IMR-90 (cell line): ENCODE measurements at regions not wholly inside any gene's neighbourhood (a gene's known extent, or its start where the extent isn't known, plus 50 kb on each side); places are given as distances from the start of the nearest gene placed in this dataset.

ENCODE experiments used
- ATAC-seq: fragments of 200-7000 bp; cut with Tn5 transposase; 2 replicates; pipeline ENCODE4 v1.9.1; 2020; ENCODE audit warnings: low read depth, mild to moderate bottlenecking, moderate library complexity
- BruUV-seq: library from RNA; stranded (reverse); fragments of 400-500 nt; replicated peaks from 2 replicates; lab custom pipeline; 2021; lab: Mats Ljungman, UMichigan
- CTCF ChIA-PET: fragments of 300-600 bp; formaldehyde crosslinking; extraction: SDS; loops from one replicate; lab custom pipeline; 2021; ENCODE audit warnings: antibody characterized with exemption; lab: Yijun Ruan, JAX
- POLR2A ChIA-PET: fragments of 300-600 bp; sonication (Branson Sonifier 250); formaldehyde crosslinking; loops from one replicate; lab custom pipeline; 2022; ENCODE audit warnings: antibody characterized with exemption; ENCODE audit not compliant: unreplicated experiment; lab: Charles Lee
- DNase-seq: peaks from one replicate; pipeline ENCODE4 v3.0.0; 2013
- H2AFZ ChIP-seq: replicated peaks from 2 replicates; pipeline ENCODE3; 2013; ENCODE audit warnings: low read length, mild to moderate bottlenecking; ENCODE audit not compliant: poor library complexity
- H2AK5ac ChIP-seq: 2 replicates; pipeline ENCODE4 v1.6.1; 2013; ENCODE audit warnings: low read depth, low read length, inconsistent platforms
- H2AK9ac ChIP-seq: replicated peaks from 2 replicates; pipeline ENCODE3; 2013; ENCODE audit warnings: mild to moderate bottlenecking, low read depth, low read length, moderate library complexity; ENCODE audit not compliant: poor library complexity
- H2BK120ac ChIP-seq: 2 replicates; pipeline ENCODE4 v1.6.1; 2013; ENCODE audit warnings: low read depth, low read length, inconsistent platforms
- H2BK15ac ChIP-seq: 3 replicates; pipeline ENCODE4 v1.6.1; 2013; ENCODE audit warnings: low read depth, low read length, inconsistent platforms
- H2BK20ac ChIP-seq: 2 replicates; pipeline ENCODE4 v1.6.1; 2013; ENCODE audit warnings: low read depth, mild to moderate bottlenecking, inconsistent platforms, low read length, moderate library complexity
- H2BK5ac ChIP-seq: 2 replicates; pipeline ENCODE4 v1.6.1; 2013; ENCODE audit warnings: mild to moderate bottlenecking, low read depth, low read length, inconsistent platforms; ENCODE audit not compliant: poor library complexity, severe bottlenecking
- H3K14ac ChIP-seq: replicated peaks from 2 replicates; pipeline ENCODE4 v1.6.1; 2013; ENCODE audit warnings: low read depth, low read length, inconsistent platforms
- H3K18ac ChIP-seq: 2 replicates; pipeline ENCODE4 v1.6.1; 2013; ENCODE audit warnings: low read depth, low read length, control low read depth
- H3K23ac ChIP-seq: 2 replicates; pipeline ENCODE4 v1.6.1; 2013; ENCODE audit warnings: low read depth, low read length, inconsistent platforms
- H3K27ac ChIP-seq: 2 replicates; pipeline ENCODE4 v1.5.1; 2013; ENCODE audit warnings: mild to moderate bottlenecking, control low read depth, low read length; ENCODE audit not compliant: insufficient read depth
- H3K27me3 ChIP-seq: 2 replicates; pipeline ENCODE4 v1.6.1; 2013; ENCODE audit warnings: low read length; ENCODE audit not compliant: control insufficient read depth, insufficient read depth
- H3K36me3 ChIP-seq: 2 replicates; pipeline ENCODE4 v1.6.1; 2013; ENCODE audit warnings: low read length, mixed read lengths; ENCODE audit not compliant: control insufficient read depth, insufficient read depth
- H3K4ac ChIP-seq: 2 replicates; pipeline ENCODE4 v1.6.1; 2013; ENCODE audit warnings: low read depth, low read length, inconsistent platforms
- H3K4me1 ChIP-seq: 2 replicates; pipeline ENCODE4 v1.6.1; 2013; ENCODE audit warnings: low read length, mixed read lengths; ENCODE audit not compliant: control insufficient read depth, insufficient read depth
- H3K4me2 ChIP-seq: 2 replicates; pipeline ENCODE4 v1.6.1; 2013; ENCODE audit warnings: low read depth, mild to moderate bottlenecking, control low read depth, low read length, moderate library complexity
- H3K4me3 ChIP-seq: 2 replicates; pipeline ENCODE4 v1.5.1; 2013; ENCODE audit warnings: low read depth, mild to moderate bottlenecking, control low read depth, low read length, moderate library complexity; ENCODE audit not compliant: insufficient read depth
- H3K56ac ChIP-seq: 2 replicates; pipeline ENCODE4 v1.6.1; 2013; ENCODE audit warnings: low read length, inconsistent platforms; ENCODE audit not compliant: insufficient read depth; ENCODE audit errors: extremely low read depth
- H3K79me1 ChIP-seq, 2 experiments: 2 replicates each; pipeline ENCODE4 v1.6.1; 2013; ENCODE audit warnings: low read length in 2 of 2, inconsistent platforms in 1 of 2, low read depth in 1 of 2
- H3K9ac ChIP-seq: 2 replicates; pipeline ENCODE4 v1.6.1; 2013; ENCODE audit warnings: low read depth, low read length, control low read depth
- H3K9me1 ChIP-seq: 2 replicates; pipeline ENCODE4 v1.6.1; 2013; ENCODE audit warnings: low read length, inconsistent platforms; ENCODE audit not compliant: insufficient read depth
- H3K9me3 ChIP-seq: 2 replicates; pipeline ENCODE4 v1.6.1; 2013; ENCODE audit warnings: low read length; ENCODE audit not compliant: control insufficient read depth, insufficient read depth
- H4K20me1 ChIP-seq: 2 replicates; pipeline ENCODE4 v1.6.1; 2013; ENCODE audit warnings: low read length, inconsistent platforms; ENCODE audit not compliant: insufficient read depth
- H4K5ac ChIP-seq: 2 replicates; pipeline ENCODE4 v1.6.1; 2013; ENCODE audit warnings: mild to moderate bottlenecking, low read depth, low read length, control low read depth
- H4K8ac ChIP-seq, 2 experiments: 2 replicates each; pipeline ENCODE4 v1.6.1; 2013; ENCODE audit warnings: low read depth in 2 of 2, low read length in 2 of 2, control low read depth in 1 of 2, inconsistent platforms in 1 of 2
- H4K91ac ChIP-seq: 2 replicates; pipeline ENCODE4 v1.6.1; 2013; ENCODE audit warnings: low read depth, low read length, inconsistent platforms; ENCODE audit not compliant: insufficient read depth
- whole genome bisulfite sequencing, 2 experiments: methylation state at CpG; one replicate each; pipeline versions ENCODE4 v1.1.5 to v1.1.7; 2013; ENCODE audit warnings: missing lambda C conversion rate in 2 of 2; ENCODE audit not compliant: insufficient read length in 1 of 2; ENCODE audit errors: extremely low coverage in 2 of 2; 5-methylcytosine and 5-hydroxymethylcytosine counted together
- dilution Hi-C: fragments of 300-500 bp; cut with HindIII; formaldehyde crosslinking; loops from one replicate; pipeline ENCODE4 v1.14.3; 2018; ENCODE audit warnings: low sequenced_read_pairs; ENCODE audit not compliant: unreplicated experiment
- in situ Hi-C: fragments of 300-500 bp; cut with MboI; formaldehyde crosslinking; loops from 3 replicates; pipeline ENCODE4 v1.14.3; 2019; ENCODE audit warnings: low sequenced_read_pairs, inconsistent platforms, mixed read lengths
- intact Hi-C: fragments of 100-400 bp; cut with micrococcal nuclease; formaldehyde crosslinking; loops from 2 replicates; pipeline ENCODE4 v1.10.0; 2022
- TF ChIP-seq, protein P1 (sequence below): conservative IDR thresholded peaks from 2 replicates; pipeline ENCODE4 v1.5.1; 2012; ENCODE audit warnings: mild to moderate bottlenecking, low read depth, low read length, improper control_type of control experiment

DNA sequence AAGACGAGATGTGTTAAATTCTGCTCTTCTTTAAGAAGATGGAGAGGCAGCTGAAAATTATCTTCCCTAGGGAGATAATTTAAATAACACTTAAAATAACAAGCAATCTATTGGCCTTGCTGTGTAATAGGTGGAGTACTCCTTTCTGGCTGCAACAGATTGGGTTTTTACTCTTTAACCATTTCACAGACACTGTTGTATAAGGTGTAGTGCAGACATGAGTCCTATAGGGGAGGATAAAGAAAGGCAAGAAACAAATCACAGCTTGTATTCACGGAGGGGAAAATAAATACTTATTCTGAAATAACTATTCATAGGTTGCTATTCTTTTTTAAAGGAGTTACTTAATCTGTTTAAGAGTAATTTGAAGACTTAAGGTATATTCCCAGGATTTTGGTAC is 252.0 kb downstream of the ZPLD1 start:
- no peak for ATAC-seq
- intact Hi-C loops (no loop called here), dilution Hi-C loops (no loop called here), in situ Hi-C loops (no loop called here)
- Histone ChIP-seq H3K4me3 (no peak overlapping the region), H3K4me1 (no peaks in the 10 kb centered on the region), H3K27ac (no peak overlapping the region), H3K56ac (no peak overlapping the region), H2BK20ac (no peak overlapping the region), H3K4ac (no peak overlapping the region), H2BK15ac (no peak overlapping the region), H4K20me1 (no peaks in the 10 kb centered on the region), H2BK120ac (no peak overlapping the region), H4K5ac (no peak overlapping the region), H3K9me1 (no peaks in the 10 kb centered on the region), H3K9ac (no peak overlapping the region), H3K79me1 (no peaks in the 10 kb centered on the region), H3K9me3 (no peaks in the 10 kb centered on the region), H3K36me3 (no peaks in the 10 kb centered on the region), H2AK5ac (no peak overlapping the region), H4K91ac (no peak overlapping the region), H2AK9ac (no peak overlapping the region), H4K8ac (no peak overlapping the region), H3K14ac (no peak overlapping the region), H3K27me3 (no peaks in the 10 kb centered on the region), H3K23ac (no peak overlapping the region), H2AFZ (no peak overlapping the region), H2BK5ac (no peak overlapping the region), H3K4me2 (no peak overlapping the region), H3K18ac (no peak overlapping the region)
- WGBS, 2 experiments = no CpG with 5 or more reads among the region's 2 CpGs
- no peak for DNase-seq
- TF ChIP-seq, protein P1, sequence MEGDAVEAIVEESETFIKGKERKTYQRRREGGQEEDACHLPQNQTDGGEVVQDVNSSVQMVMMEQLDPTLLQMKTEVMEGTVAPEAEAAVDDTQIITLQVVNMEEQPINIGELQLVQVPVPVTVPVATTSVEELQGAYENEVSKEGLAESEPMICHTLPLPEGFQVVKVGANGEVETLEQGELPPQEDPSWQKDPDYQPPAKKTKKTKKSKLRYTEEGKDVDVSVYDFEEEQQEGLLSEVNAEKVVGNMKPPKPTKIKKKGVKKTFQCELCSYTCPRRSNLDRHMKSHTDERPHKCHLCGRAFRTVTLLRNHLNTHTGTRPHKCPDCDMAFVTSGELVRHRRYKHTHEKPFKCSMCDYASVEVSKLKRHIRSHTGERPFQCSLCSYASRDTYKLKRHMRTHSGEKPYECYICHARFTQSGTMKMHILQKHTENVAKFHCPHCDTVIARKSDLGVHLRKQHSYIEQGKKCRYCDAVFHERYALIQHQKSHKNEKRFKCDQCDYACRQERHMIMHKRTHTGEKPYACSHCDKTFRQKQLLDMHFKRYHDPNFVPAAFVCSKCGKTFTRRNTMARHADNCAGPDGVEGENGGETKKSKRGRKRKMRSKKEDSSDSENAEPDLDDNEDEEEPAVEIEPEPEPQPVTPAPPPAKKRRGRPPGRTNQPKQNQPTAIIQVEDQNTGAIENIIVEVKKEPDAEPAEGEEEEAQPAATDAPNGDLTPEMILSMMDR = no peak
- no TSS peak for BruUV-seq
- POLR2A ChIA-PET = no interaction called here
- CTCF ChIA-PET = interaction anchor here (1.1 to 2.5 kb wide), 2 partner anchors 10 to 13 kb away, joined by 3 to 15 read pairs; no protein-coding TSS in a partner anchor
